H1 (cell line): ENCODE measurements at regions not wholly inside any gene's neighbourhood (a gene's known extent, or its start where the extent isn't known, plus 50 kb on each side); places are given as distances from the start of the nearest gene placed in this dataset.

ENCODE experiments used
- CTCF ChIA-PET: fragments of 300-600 bp; sonication (Branson Sonifier 250); formaldehyde crosslinking; loops from one replicate; lab custom pipeline; 2021; ENCODE audit not compliant: partially characterized antibody; lab: Charles Lee
- POLR2A ChIA-PET: fragments of 300-600 bp; sonication (Branson Sonifier 250); formaldehyde crosslinking; loops from one replicate; lab custom pipeline; 2021; ENCODE audit warnings: inconsistent platforms; ENCODE audit not compliant: partially characterized antibody; lab: Charles Lee
- DNase-seq, 2 experiments: peaks; one replicate each; pipeline versions ENCODE4 v3.0.0 to v3.0.0-alpha.2; 2010 to 2022; ENCODE audit warnings: low spot score in 2 of 2, low read depth in 1 of 2, mixed read lengths in 1 of 2
- FAIRE-seq: peaks from 2 replicates; lab custom pipeline; 2011; peaks lifted over from hg19 to GRCh38; lab: Jason Lieb, UNC
- H2AFZ ChIP-seq: 2 replicates; pipeline ENCODE4 v1.8.1; 2012; ENCODE audit warnings: low read length, inconsistent platforms
- H2AK5ac ChIP-seq: 2 replicates; pipeline ENCODE4 v1.6.1; 2013; ENCODE audit warnings: low read depth, low read length
- H2BK120ac ChIP-seq: replicated peaks from 2 replicates; pipeline ENCODE3; 2013; ENCODE audit warnings: low read depth, low read length, inconsistent platforms
- H2BK12ac ChIP-seq: 2 replicates; pipeline ENCODE4 v1.6.1; 2013; ENCODE audit warnings: low read depth, low read length
- H2BK15ac ChIP-seq: 2 replicates; pipeline ENCODE4 v1.6.1; 2013; ENCODE audit warnings: low read length
- H2BK20ac ChIP-seq: 2 replicates; pipeline ENCODE4 v1.6.1; 2013; ENCODE audit warnings: low read length
- H2BK5ac ChIP-seq: 2 replicates; pipeline ENCODE4 v1.6.1; 2013; ENCODE audit warnings: low read depth, low read length
- H3K14ac ChIP-seq: 2 replicates; pipeline ENCODE4 v1.6.1; 2013; ENCODE audit warnings: inconsistent platforms; ENCODE audit not compliant: insufficient read length
- H3K18ac ChIP-seq: 2 replicates; pipeline ENCODE4 v1.6.1; 2013; ENCODE audit warnings: low read length; ENCODE audit errors: extremely low read depth
- H3K23ac ChIP-seq: 2 replicates; pipeline ENCODE4 v1.6.1; 2013; ENCODE audit warnings: inconsistent platforms; ENCODE audit not compliant: insufficient read length
- H3K23me2 ChIP-seq: 2 replicates; pipeline ENCODE4 v1.6.1; 2013; ENCODE audit warnings: low read depth, low read length
- H3K27ac ChIP-seq: 2 replicates; pipeline ENCODE4 v1.6.1; 2011; ENCODE audit warnings: low read depth, low read length, inconsistent platforms
- H3K27me3 ChIP-seq, 4 experiments: replicated peaks in 1 of 4; 1 replicate in 1 of 4; 2 replicates in 3 of 4; pipeline versions ENCODE4 v1.6.1 to v1.8.1; 2011 to 2013; ENCODE audit warnings: low read length in 3 of 4, mild to moderate bottlenecking in 3 of 4, inconsistent platforms in 2 of 4, mixed read lengths in 2 of 4, moderate library complexity in 1 of 4; ENCODE audit not compliant: control insufficient read depth in 3 of 4, insufficient read depth in 3 of 4; ENCODE audit errors: extremely low read depth in 1 of 4
- H3K36me3 ChIP-seq, 4 experiments: 2 replicates each; pipeline versions ENCODE4 v1.6.1 to v1.8.1; 2011 to 2013; ENCODE audit warnings: mild to moderate bottlenecking in 4 of 4, low read length in 3 of 4, moderate library complexity in 2 of 4, control low read depth in 1 of 4, inconsistent platforms in 1 of 4; ENCODE audit not compliant: insufficient read depth in 4 of 4, control insufficient read depth in 2 of 4
- H3K4ac ChIP-seq: replicated peaks from 2 replicates; pipeline ENCODE3; 2013; ENCODE audit warnings: low read length, low read depth, mixed read lengths, inconsistent platforms; ENCODE audit not compliant: insufficient read length
- H3K4me1 ChIP-seq, 4 experiments: replicated peaks in 1 of 4; 1 replicate in 1 of 4; 2 replicates in 3 of 4; pipeline versions ENCODE4 v1.6.1 to v1.8.1; 2011 to 2013; ENCODE audit warnings: low read length in 3 of 4, inconsistent platforms in 2 of 4, mixed read lengths in 1 of 4; ENCODE audit not compliant: insufficient read depth in 4 of 4, control insufficient read depth in 3 of 4
- H3K4me2 ChIP-seq, 2 experiments: 2 replicates each; pipeline versions ENCODE4 v1.6.1 to v1.8.1; 2011 to 2013; ENCODE audit warnings: low read depth in 2 of 2, low read length in 2 of 2, control low read depth in 1 of 2, inconsistent platforms in 1 of 2, mild to moderate bottlenecking in 1 of 2; ENCODE audit not compliant: insufficient read depth in 1 of 2
- H3K4me3 ChIP-seq, 4 experiments: fragments of 200-600, 300-600 bp in 1 of 4; sonication (generic), shearing (Covaris generic), sonication (Bioruptor Twin) in 1 of 4; 2 replicates each; pipeline versions ENCODE4 v1.5.1 to v1.8.1; 2011 to 2016; ENCODE audit warnings: low read length in 4 of 4, low read depth in 3 of 4, control low read depth in 2 of 4, inconsistent platforms in 2 of 4, mild to moderate bottlenecking in 2 of 4, mixed read lengths in 1 of 4, moderate library complexity in 1 of 4; ENCODE audit not compliant: insufficient read depth in 2 of 4; ENCODE audit errors: extremely low read depth in 1 of 4
- H3K56ac ChIP-seq: replicated peaks from 2 replicates; pipeline ENCODE3; 2013; ENCODE audit warnings: low read depth, mild to moderate bottlenecking, mixed read lengths, low read length, inconsistent platforms; ENCODE audit not compliant: insufficient read length
- H3K79me1 ChIP-seq: 2 replicates; pipeline ENCODE4 v1.6.1; 2013; ENCODE audit warnings: low read depth, low read length, control low read depth
- H3K79me2 ChIP-seq, 2 experiments: 2 replicates each; pipeline versions ENCODE4 v1.6.1 to v1.8.1; 2012 to 2013; ENCODE audit warnings: low read length in 2 of 2, mild to moderate bottlenecking in 2 of 2, inconsistent platforms in 1 of 2; ENCODE audit not compliant: insufficient read depth in 2 of 2, control insufficient read depth in 1 of 2
- H3K9ac ChIP-seq, 4 experiments: replicated peaks in 1 of 4; 1 replicate in 1 of 4; 2 replicates in 3 of 4; pipeline versions ENCODE4 v1.6.1 to v1.8.1; 2011 to 2013; ENCODE audit warnings: low read depth in 3 of 4, low read length in 3 of 4, control low read depth in 2 of 4, mild to moderate bottlenecking in 2 of 4, moderate library complexity in 2 of 4, inconsistent platforms in 1 of 4; ENCODE audit errors: extremely low read depth in 1 of 4
- H3K9me3 ChIP-seq, 2 experiments: 2 replicates each; pipeline versions ENCODE4 v1.6.1 to v1.8.1; 2012 to 2013; ENCODE audit warnings: mild to moderate bottlenecking in 2 of 2, moderate library complexity in 2 of 2, control low read depth in 1 of 2, inconsistent platforms in 1 of 2, low read depth in 1 of 2, low read length in 1 of 2, mixed read lengths in 1 of 2; ENCODE audit not compliant: insufficient read depth in 2 of 2
- H4K20me1 ChIP-seq, 2 experiments: replicated peaks in 1 of 2; 2 replicates each; pipeline versions ENCODE3 to v1.8.1; 2011 to 2013; ENCODE audit warnings: inconsistent platforms in 2 of 2, low read length in 2 of 2, mild to moderate bottlenecking in 1 of 2; ENCODE audit not compliant: insufficient read depth in 2 of 2, control insufficient read depth in 1 of 2
- H4K5ac ChIP-seq: 2 replicates; pipeline ENCODE4 v1.6.1; 2013; ENCODE audit warnings: low read length, low read depth, mixed read lengths, inconsistent platforms; ENCODE audit not compliant: insufficient read length
- H4K8ac ChIP-seq: 2 replicates; pipeline ENCODE4 v1.8.0; 2013; ENCODE audit warnings: mild to moderate bottlenecking, moderate library complexity, low read length, inconsistent platforms; ENCODE audit not compliant: insufficient read depth; ENCODE audit errors: extremely low read depth
- H4K91ac ChIP-seq: replicated peaks from 2 replicates; pipeline ENCODE3; 2013; ENCODE audit warnings: low read length, mixed read lengths, inconsistent platforms; ENCODE audit not compliant: insufficient read length
- SIN3A ChIP-seq, 2 experiments: IDR thresholded peaks in 1 of 2; conservative IDR thresholded peaks in 1 of 2; 2 replicates each; pipeline ENCODE4 v1.6.1; 2011 to 2012; ENCODE audit warnings: low read length in 2 of 2, improper control_type of control experiment in 1 of 2, low read depth in 1 of 2, mild to moderate bottlenecking in 1 of 2
- SRF ChIP-seq: IDR thresholded peaks from 2 replicates; pipeline ENCODE4 v1.6.1; 2011; ENCODE audit warnings: mild to moderate bottlenecking, low read depth, low read length, moderate library complexity
- SUZ12 ChIP-seq: fragments of 200-600 bp; sonication (generic); IDR thresholded peaks from 2 replicates; pipeline ENCODE4 v1.6.1; 2012; ENCODE audit warnings: mild to moderate bottlenecking, inconsistent platforms, low read length, moderate library complexity, mixed read lengths
- WGBS, 2 experiments: shearing (Covaris generic) in 1 of 2; methylation state at CpG; one replicate each; pipeline versions ENCODE4 v1.1.6 to v1.1.7; 2013 to 2015; ENCODE audit warnings: low lambda C conversion rate in 2 of 2, mixed read lengths in 2 of 2, inconsistent platforms in 1 of 2, low coverage in 1 of 2, missing lambda C conversion rate in 1 of 2; ENCODE audit not compliant: insufficient replicate concordance in 2 of 2, insufficient coverage in 1 of 2, insufficient read length in 1 of 2; ENCODE audit errors: extremely low coverage in 1 of 2, missing lambda C conversion rate in 1 of 2; 5-methylcytosine and 5-hydroxymethylcytosine counted together

DNA sequence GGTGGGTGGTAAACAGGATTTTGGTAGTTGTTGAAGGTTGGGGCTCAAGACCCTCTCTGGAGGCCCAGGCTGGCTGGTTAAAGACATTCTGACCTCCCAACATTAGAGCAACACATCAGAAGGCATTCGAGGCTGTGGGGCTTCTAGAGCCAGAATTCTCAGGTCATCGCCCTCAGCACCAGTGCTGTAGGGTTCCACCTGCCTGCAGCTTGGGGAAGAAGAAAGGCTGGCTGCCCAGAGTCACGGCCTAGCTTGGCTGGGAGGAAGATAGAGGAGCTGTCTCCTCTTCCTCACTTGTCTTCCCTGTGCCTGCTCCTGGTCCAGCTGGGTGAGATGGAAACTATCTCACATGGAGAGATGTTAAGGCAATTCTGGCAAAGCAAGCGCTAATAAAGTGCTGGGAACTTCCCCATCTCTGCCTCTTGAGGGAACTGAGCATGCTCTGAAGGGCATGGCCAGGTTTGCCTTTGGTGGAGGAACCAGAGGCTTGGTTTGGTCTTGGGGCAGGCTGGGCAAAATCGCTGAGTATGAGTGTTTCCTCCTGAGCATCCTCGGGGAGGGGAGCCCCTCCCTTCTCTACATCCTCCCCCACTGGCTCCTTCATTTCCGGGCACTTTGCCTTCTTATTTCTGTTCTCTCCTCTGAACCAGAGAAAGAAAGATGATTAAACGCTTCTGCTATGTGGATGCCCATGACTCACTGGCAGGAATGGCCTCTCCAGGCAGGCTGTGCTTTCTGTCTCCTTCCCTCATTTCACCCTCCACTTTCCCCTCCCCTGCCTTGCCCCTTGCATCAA, 509.0 kb upstream of the PODXL start:
- peak in 1 of 2 experiments; percentile 29 for DNase-seq
- H3K4me1 ChIP-seq = no peaks in the 10 kb centered on the region; a peak in 1 of 7 replicates
- no peak overlapping the region for H2AFZ ChIP-seq
- no peaks in the 10 kb centered on the region; a peak in 1 of 7 replicates for H3K27me3 ChIP-seq
- H4K8ac ChIP-seq = no peak overlapping the region
- H2BK15ac ChIP-seq = no peak overlapping the region
- no peak overlapping the region for H2BK5ac ChIP-seq
- no peak overlapping the region for H3K9ac ChIP-seq
- no peak overlapping the region for H3K56ac ChIP-seq
- no peak overlapping the region for H2BK120ac ChIP-seq
- H3K14ac ChIP-seq = no peak overlapping the region
- 71% methylated on average over 8 of the region's 8 CpGs; no CpG with 5 or more reads in 1 of the 2 experiments for WGBS, 2 experiments
- H2BK12ac ChIP-seq = no peak overlapping the region
- H3K4ac ChIP-seq = no peak overlapping the region
- POLR2A ChIA-PET = no interaction called here
- TF ChIP-seq SIN3A (conservative IDR thresholded peaks at IDR 0.05 in 1 of 2, IDR thresholded peaks at IDR 0.05 in 1 of 2; ENCODE audit: low read depth in 1 of 2, low read length in 2 of 2) (no peak), SUZ12 (no peak), SRF (no peak)
- no peaks in the 10 kb centered on the region for H3K79me2 ChIP-seq
- H3K27ac ChIP-seq = no peak overlapping the region
- no peaks in the 10 kb centered on the region for H4K20me1 ChIP-seq
- no peaks in the 10 kb centered on the region for H3K36me3 ChIP-seq
- no peak overlapping the region for H4K91ac ChIP-seq
- no peaks in the 10 kb centered on the region for H3K79me1 ChIP-seq
- no peak overlapping the region for H3K4me2 ChIP-seq
- no peaks in the 10 kb centered on the region for H3K9me3 ChIP-seq
- no peak overlapping the region for H3K18ac ChIP-seq
- H2AK5ac ChIP-seq = no peak overlapping the region
- H3K23ac ChIP-seq = no peak overlapping the region
- no peaks in the 10 kb centered on the region; the same call in 1 of the 2 replicates for H3K23me2 ChIP-seq
- H2BK20ac ChIP-seq = no peak overlapping the region
- no peak overlapping the region for H3K4me3 ChIP-seq
- FAIRE-seq = no peak
- H4K5ac ChIP-seq = no peak overlapping the region
- CTCF ChIA-PET = interaction anchor here (0.6 to 1.4 kb wide), 3 partner anchors 8 to 373 kb away, joined by 3 read pairs; no protein-coding TSS in a partner anchor
